Endodermal cell (in vitro differentiated cells): ENCODE measurements at regions not wholly inside any gene's neighbourhood (a gene's known extent, or its start where the extent isn't known, plus 50 kb on each side); places are given as distances from the start of the nearest gene placed in this dataset.

ENCODE experiments used
- DNase-seq: peaks from one replicate; pipeline ENCODE4 v3.0.0-alpha.2; 2017
- H3K27ac ChIP-seq: 2 replicates; pipeline ENCODE4 v1.5.1; 2013; ENCODE audit warnings: mild to moderate bottlenecking, low read depth, low read length, moderate library complexity
- H3K27me3 ChIP-seq: 2 replicates; pipeline ENCODE4 v1.6.1; 2013; ENCODE audit warnings: mild to moderate bottlenecking, low read length, moderate library complexity; ENCODE audit not compliant: insufficient read depth, control insufficient read depth, poor library complexity, severe bottlenecking
- H3K36me3 ChIP-seq: 2 replicates; pipeline ENCODE4 v1.7.0; 2013; ENCODE audit warnings: mild to moderate bottlenecking, low read length, moderate library complexity; ENCODE audit not compliant: control insufficient read depth, insufficient read depth
- H3K4me1 ChIP-seq: one replicate; pipeline ENCODE4 v1.7.0; 2013; ENCODE audit warnings: low read length; ENCODE audit not compliant: control insufficient read depth, insufficient read depth
- H3K4me3 ChIP-seq: 2 replicates; pipeline ENCODE4 v1.5.1; 2013; ENCODE audit warnings: mild to moderate bottlenecking, low read length, moderate library complexity
- H3K9ac ChIP-seq: 2 replicates; pipeline ENCODE4 v1.6.1; 2013; ENCODE audit warnings: mild to moderate bottlenecking, low read length, moderate library complexity; ENCODE audit not compliant: poor library complexity, severe bottlenecking; ENCODE audit errors: extremely low read depth
- H3K9me3 ChIP-seq: 2 replicates; pipeline ENCODE4 v1.6.1; 2013; ENCODE audit warnings: mild to moderate bottlenecking, low read length, moderate library complexity; ENCODE audit not compliant: control insufficient read depth
- H3K27ac Mint-ChIP-seq: 2 replicates; pipeline ENCODE4 v1.8.0; 2020; ENCODE audit warnings: mixed read lengths
- H3K27me3 Mint-ChIP-seq: 2 replicates; pipeline ENCODE4 v1.8.0; 2021; ENCODE audit warnings: mild to moderate bottlenecking, mixed read lengths; ENCODE audit not compliant: insufficient read depth
- H3K36me3 Mint-ChIP-seq: 2 replicates; pipeline ENCODE4 v1.8.0; 2020; ENCODE audit warnings: low read depth, mixed read lengths
- H3K4me1 Mint-ChIP-seq: 2 replicates; pipeline ENCODE4 v1.8.0; 2020; ENCODE audit warnings: mixed read lengths
- H3K4me3 Mint-ChIP-seq: 2 replicates; pipeline ENCODE4 v1.8.0; 2020; ENCODE audit warnings: mild to moderate bottlenecking, moderate library complexity, mixed read lengths
- H3K9me3 Mint-ChIP-seq: 2 replicates; pipeline ENCODE4 v1.8.0; 2020; ENCODE audit warnings: mild to moderate bottlenecking, mixed read lengths
- WGBS, 2 experiments: methylation state at CpG; one replicate each; pipeline versions ENCODE4 v1.1.5 to v1.1.7; 2013; ENCODE audit warnings: missing lambda C conversion rate in 2 of 2, mixed read lengths in 1 of 2; ENCODE audit not compliant: insufficient coverage in 1 of 2, insufficient read length in 1 of 2; 5-methylcytosine and 5-hydroxymethylcytosine counted together
- TF ChIP-seq, protein P1 (sequence below): fragments of 200-600 bp; sonication (generic); conservative IDR thresholded peaks from 2 replicates; pipeline ENCODE4 v1.5.0; 2021; ENCODE audit warnings: antibody characterized with exemption, mild to moderate bottlenecking

DNA sequence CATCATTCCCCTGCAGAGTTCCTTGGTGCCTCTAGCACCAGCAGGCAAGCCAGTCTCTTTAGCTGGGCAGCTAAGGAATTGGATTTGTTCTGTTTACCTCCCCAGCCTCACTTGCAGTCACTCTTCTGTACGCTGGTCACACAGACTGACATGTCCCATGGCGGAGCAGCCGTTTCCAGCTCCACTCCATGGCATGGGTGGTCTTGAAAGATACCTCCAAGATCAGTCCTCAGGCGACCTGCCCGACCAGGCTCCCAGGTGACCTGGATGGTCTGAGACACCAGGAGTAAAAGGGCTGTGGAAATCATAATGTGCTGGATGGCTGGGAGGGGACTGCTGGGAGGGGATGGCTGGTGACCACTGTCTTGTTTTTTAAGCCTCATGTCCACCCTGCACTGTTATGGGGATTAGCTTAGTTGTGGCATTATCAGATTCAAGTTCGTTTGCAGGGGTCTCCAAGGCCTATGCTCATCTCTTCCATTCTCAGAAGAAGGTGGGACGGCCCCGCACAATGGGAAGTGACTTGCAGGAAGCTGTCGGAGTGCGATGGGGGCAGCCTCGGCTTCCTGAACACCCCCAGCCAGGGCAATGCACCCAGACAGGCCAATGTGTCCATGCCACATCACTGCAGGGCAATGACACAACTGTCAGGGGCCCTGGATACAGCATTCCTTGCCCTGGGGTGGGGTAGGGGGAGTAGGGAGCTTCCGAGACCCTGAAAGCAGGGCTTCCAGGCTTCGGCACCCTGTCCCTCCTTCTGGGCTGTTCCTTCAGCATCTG is 156.1 kb upstream of the MYCN start:
- H3K36me3 ChIP-seq, result no peaks in the 10 kb centered on the region
- H3K9me3 Mint-ChIP-seq, result no peaks in the 10 kb centered on the region
- no peaks in the 10 kb centered on the region for H3K27me3 ChIP-seq
- no peaks in the 10 kb centered on the region for H3K27me3 Mint-ChIP-seq
- H3K4me1 ChIP-seq, result no peaks in the 10 kb centered on the region
- peaks cover 13% of the 10 kb centered on the region for H3K4me1 Mint-ChIP-seq
- H3K27ac ChIP-seq, result no peak overlapping the region
- no peak overlapping the region for H3K27ac Mint-ChIP-seq
- H3K9ac ChIP-seq, result no peak overlapping the region
- no peaks in the 10 kb centered on the region for H3K36me3 Mint-ChIP-seq
- WGBS, 2 experiments, result 91 to 98% methylated on average over 6 to 13 of the region's 13 CpGs
- no peak overlapping the region for H3K4me3 Mint-ChIP-seq
- TF ChIP-seq, protein P1, sequence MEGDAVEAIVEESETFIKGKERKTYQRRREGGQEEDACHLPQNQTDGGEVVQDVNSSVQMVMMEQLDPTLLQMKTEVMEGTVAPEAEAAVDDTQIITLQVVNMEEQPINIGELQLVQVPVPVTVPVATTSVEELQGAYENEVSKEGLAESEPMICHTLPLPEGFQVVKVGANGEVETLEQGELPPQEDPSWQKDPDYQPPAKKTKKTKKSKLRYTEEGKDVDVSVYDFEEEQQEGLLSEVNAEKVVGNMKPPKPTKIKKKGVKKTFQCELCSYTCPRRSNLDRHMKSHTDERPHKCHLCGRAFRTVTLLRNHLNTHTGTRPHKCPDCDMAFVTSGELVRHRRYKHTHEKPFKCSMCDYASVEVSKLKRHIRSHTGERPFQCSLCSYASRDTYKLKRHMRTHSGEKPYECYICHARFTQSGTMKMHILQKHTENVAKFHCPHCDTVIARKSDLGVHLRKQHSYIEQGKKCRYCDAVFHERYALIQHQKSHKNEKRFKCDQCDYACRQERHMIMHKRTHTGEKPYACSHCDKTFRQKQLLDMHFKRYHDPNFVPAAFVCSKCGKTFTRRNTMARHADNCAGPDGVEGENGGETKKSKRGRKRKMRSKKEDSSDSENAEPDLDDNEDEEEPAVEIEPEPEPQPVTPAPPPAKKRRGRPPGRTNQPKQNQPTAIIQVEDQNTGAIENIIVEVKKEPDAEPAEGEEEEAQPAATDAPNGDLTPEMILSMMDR, result no peak
- H3K9me3 ChIP-seq, result no peaks in the 10 kb centered on the region
- no peak for DNase-seq
- no peak overlapping the region for H3K4me3 ChIP-seq

DNA sequence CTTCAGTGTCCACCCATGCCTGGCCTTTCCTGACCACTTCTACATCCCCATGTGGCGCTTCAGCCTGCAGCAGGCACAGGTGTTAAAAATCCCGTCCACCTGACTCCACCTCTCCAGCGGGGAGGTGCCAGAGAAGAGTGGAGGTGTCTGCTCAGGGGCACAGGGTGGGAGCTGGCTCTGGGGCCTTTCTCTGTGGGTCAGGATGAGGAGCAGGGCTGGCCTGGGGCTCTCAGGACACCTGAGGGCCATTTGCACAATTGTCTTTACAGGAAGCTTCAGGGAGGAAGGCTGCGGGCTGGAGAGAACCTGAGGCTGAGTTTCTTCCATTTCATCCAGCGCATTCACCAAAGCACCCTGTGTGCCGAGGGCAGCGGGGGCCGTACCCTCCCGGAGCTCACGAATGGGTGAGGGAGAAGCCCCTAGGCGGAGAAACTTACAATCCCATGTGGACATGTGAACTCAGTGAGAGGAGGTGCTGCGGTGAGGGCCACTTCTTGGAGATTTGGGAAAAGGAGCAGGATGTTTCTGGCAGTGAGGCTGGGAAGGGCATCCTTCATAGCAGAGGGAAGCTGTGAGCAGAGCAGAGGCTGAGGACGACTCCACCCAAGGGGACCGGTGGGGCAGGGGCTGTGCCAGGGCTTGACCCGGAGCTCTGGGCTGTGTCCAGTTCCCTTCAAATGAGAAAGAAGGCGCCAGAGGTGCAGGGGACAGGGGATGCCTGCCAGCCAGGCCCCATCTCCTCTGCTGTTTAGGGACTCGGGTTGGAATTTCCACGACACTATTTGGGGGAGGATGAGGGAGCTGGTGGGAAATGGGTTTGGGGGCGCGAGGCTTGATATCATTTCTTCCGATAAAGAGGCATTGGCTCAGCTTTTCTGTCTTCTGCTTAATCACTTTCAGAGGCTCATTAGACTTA is 155.2 kb upstream of the MYCN start:
- H3K4me1 ChIP-seq, result no peaks in the 10 kb centered on the region
- Mint-ChIP-seq H3K4me3 (no peak overlapping the region), H3K27me3 (no peaks in the 10 kb centered on the region), H3K4me1 (peaks cover 13% of the 10 kb centered on the region), H3K9me3 (no peaks in the 10 kb centered on the region), H3K36me3 (no peaks in the 10 kb centered on the region), H3K27ac (no peak overlapping the region)
- H3K27me3 ChIP-seq, result no peaks in the 10 kb centered on the region
- TF ChIP-seq, protein P1, result no peak
- H3K36me3 ChIP-seq, result no peaks in the 10 kb centered on the region
- 88 to 93% methylated on average over 15 to 21 of the region's 21 CpGs for WGBS, 2 experiments
- no peak overlapping the region for H3K27ac ChIP-seq
- no peak overlapping the region for H3K4me3 ChIP-seq
- no peaks in the 10 kb centered on the region for H3K9me3 ChIP-seq
- DNase-seq, result no peak
- no peak overlapping the region for H3K9ac ChIP-seq

DNA sequence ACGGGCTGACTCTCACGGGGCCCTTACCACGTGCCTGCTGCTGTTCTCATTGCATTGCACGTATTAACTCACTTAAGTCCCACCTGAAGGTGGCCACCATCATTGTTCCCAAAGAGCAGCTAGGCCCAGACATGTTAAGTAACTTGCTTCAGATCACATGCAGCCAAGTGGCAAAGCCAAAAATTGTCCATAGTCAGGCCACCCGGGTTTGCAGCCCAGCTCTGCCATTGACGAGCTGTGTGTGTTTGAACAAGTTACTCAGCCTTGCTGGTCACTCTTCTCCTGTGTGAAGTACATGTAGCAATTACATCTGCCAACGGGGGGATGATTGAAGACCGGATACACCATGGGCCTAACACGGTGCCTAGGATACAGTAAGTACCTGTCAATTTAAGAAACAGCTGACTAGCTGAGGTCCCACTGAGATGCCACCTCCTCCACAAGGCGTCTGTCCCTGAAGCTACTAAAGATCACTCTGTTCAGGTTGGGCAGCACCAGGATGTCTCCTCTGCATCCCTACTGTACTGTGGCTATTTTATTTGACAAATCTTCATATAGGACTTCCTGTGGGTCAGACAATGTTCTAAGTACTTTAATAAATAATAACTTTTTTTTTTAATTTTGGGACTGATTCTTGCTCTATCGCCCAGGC is 154.2 kb upstream of the MYCN start:
- Histone ChIP-seq H3K4me3 (no peak overlapping the region), H3K9ac (no peak overlapping the region), H3K36me3 (no peaks in the 10 kb centered on the region), H3K4me1 (no peaks in the 10 kb centered on the region), H3K9me3 (no peaks in the 10 kb centered on the region), H3K27me3 (no peaks in the 10 kb centered on the region), H3K27ac (no peak overlapping the region)
- 91 to 94% methylated on average over 10 to 11 of the region's 11 CpGs for WGBS, 2 experiments
- no peak overlapping the region for H3K4me3 Mint-ChIP-seq
- H3K9me3 Mint-ChIP-seq, result no peaks in the 10 kb centered on the region
- no peak overlapping the region for H3K27ac Mint-ChIP-seq
- H3K4me1 Mint-ChIP-seq, result peaks cover 13% of the 10 kb centered on the region
- H3K27me3 Mint-ChIP-seq, result no peaks in the 10 kb centered on the region
- DNase-seq, result no peak
- TF ChIP-seq, protein P1, result no peak
- H3K36me3 Mint-ChIP-seq, result no peaks in the 10 kb centered on the region
